H9 (cell line): ENCODE measurements at regions not wholly inside any gene's neighbourhood (a gene's known extent, or its start where the extent isn't known, plus 50 kb on each side); places are given as distances from the start of the nearest gene placed in this dataset.

Experiments
- DNase-seq: peaks from one replicate; pipeline ENCODE4 v3.0.0-alpha.2; 2017
- H2AFZ ChIP-seq: one replicate; pipeline ENCODE4 v1.6.1; 2013; ENCODE audit warnings: mild to moderate bottlenecking, low read length, control low read depth, moderate library complexity
- H2AK5ac ChIP-seq: 2 replicates; pipeline ENCODE4 v1.6.1; 2013; ENCODE audit warnings: low read length, control low read depth, mixed read lengths; ENCODE audit not compliant: insufficient read length
- H2BK120ac ChIP-seq: one replicate; pipeline ENCODE4 v1.6.1; 2013; ENCODE audit warnings: low read depth, mild to moderate bottlenecking, low read length, control low read depth, inconsistent platforms; ENCODE audit not compliant: poor library complexity, severe bottlenecking
- H2BK12ac ChIP-seq: 2 replicates; pipeline ENCODE4 v1.6.1; 2013; ENCODE audit warnings: low read length, control low read depth, mixed read lengths, low read depth; ENCODE audit not compliant: insufficient read length
- H2BK15ac ChIP-seq: 2 replicates; pipeline ENCODE4 v1.6.1; 2013; ENCODE audit warnings: low read depth, low read length, control low read depth
- H2BK20ac ChIP-seq: one replicate; pipeline ENCODE4 v1.6.1; 2013; ENCODE audit warnings: low read depth, mild to moderate bottlenecking, low read length, control low read depth, inconsistent platforms; ENCODE audit not compliant: poor library complexity, severe bottlenecking
- H2BK5ac ChIP-seq: 2 replicates; pipeline ENCODE4 v1.6.1; 2013; ENCODE audit warnings: low read length, control low read depth, mixed read lengths; ENCODE audit not compliant: insufficient read length
- H3K14ac ChIP-seq: 2 replicates; pipeline ENCODE4 v1.6.1; 2013; ENCODE audit warnings: low read length, control low read depth; ENCODE audit not compliant: insufficient read depth
- H3K18ac ChIP-seq: 2 replicates; pipeline ENCODE4 v1.6.1; 2013; ENCODE audit warnings: low read depth, mild to moderate bottlenecking, mixed read lengths, low read length, control low read depth; ENCODE audit not compliant: insufficient read length
- H3K23ac ChIP-seq: 2 replicates; pipeline ENCODE4 v1.6.1; 2013; ENCODE audit warnings: low read length, control low read depth, mixed read lengths, low read depth; ENCODE audit not compliant: insufficient read length
- H3K23me2 ChIP-seq: 2 replicates; pipeline ENCODE4 v1.6.1; 2013; ENCODE audit warnings: low read depth, mild to moderate bottlenecking, mixed read lengths, low read length, control low read depth; ENCODE audit not compliant: insufficient read length, poor library complexity, severe bottlenecking
- H3K27ac ChIP-seq: 2 replicates; pipeline ENCODE4 v1.5.1; 2013; ENCODE audit warnings: low read length, control low read depth, mixed read lengths, low read depth; ENCODE audit not compliant: insufficient read length
- H3K27me3 ChIP-seq: 2 replicates; pipeline ENCODE4 v1.6.1; 2013; ENCODE audit warnings: low read length, control low read depth, inconsistent platforms; ENCODE audit not compliant: insufficient read depth
- H3K4ac ChIP-seq: 2 replicates; pipeline ENCODE4 v1.6.1; 2013; ENCODE audit warnings: low read depth, mild to moderate bottlenecking, control low read depth, inconsistent platforms, low read length, moderate library complexity
- H3K4me1 ChIP-seq: 2 replicates; pipeline ENCODE4 v1.6.1; 2013; ENCODE audit warnings: low read length, control low read depth, inconsistent platforms; ENCODE audit not compliant: insufficient read depth
- H3K4me2 ChIP-seq: 2 replicates; pipeline ENCODE4 v1.6.1; 2013; ENCODE audit warnings: low read length, control low read depth, mixed read lengths; ENCODE audit not compliant: insufficient read length, insufficient read depth
- H3K56ac ChIP-seq: 2 replicates; pipeline ENCODE4 v1.6.1; 2013; ENCODE audit warnings: low read depth, mild to moderate bottlenecking, mixed read lengths, low read length, control low read depth; ENCODE audit not compliant: insufficient read length
- H3K79me1 ChIP-seq: 2 replicates; pipeline ENCODE4 v1.6.1; 2013; ENCODE audit warnings: low read depth, mild to moderate bottlenecking, moderate library complexity, low read length, control low read depth, inconsistent platforms; ENCODE audit not compliant: insufficient read depth, poor library complexity, severe bottlenecking
- H3K79me2 ChIP-seq: 2 replicates; pipeline ENCODE4 v1.6.1; 2013; ENCODE audit warnings: low read length, control low read depth, inconsistent platforms; ENCODE audit not compliant: insufficient read depth
- H3K9ac ChIP-seq: 2 replicates; pipeline ENCODE4 v1.6.1; 2013; ENCODE audit warnings: low read length, control low read depth, mixed read lengths; ENCODE audit not compliant: insufficient read length; ENCODE audit errors: extremely low read depth
- H3K9me3 ChIP-seq: one replicate; pipeline ENCODE4 v1.6.1; 2013; ENCODE audit warnings: low read depth, low read length, inconsistent platforms; ENCODE audit not compliant: control insufficient read depth
- H3T11ph ChIP-seq: one replicate; pipeline ENCODE4 v1.6.1; 2013; ENCODE audit warnings: mild to moderate bottlenecking, low read length, control low read depth, inconsistent platforms
- H4K20me1 ChIP-seq: one replicate; pipeline ENCODE4 v1.6.1; 2013; ENCODE audit not compliant: control insufficient read depth, insufficient read length, insufficient read depth
- H4K5ac ChIP-seq: 2 replicates; pipeline ENCODE4 v1.6.1; 2013; ENCODE audit warnings: low read depth, mild to moderate bottlenecking, mixed read lengths, low read length, control low read depth; ENCODE audit not compliant: insufficient read length
- H4K8ac ChIP-seq: replicated peaks from 2 replicates; pipeline ENCODE4 v1.6.1; 2013; ENCODE audit warnings: low read length, control low read depth, mixed read lengths, low read depth; ENCODE audit not compliant: insufficient read length
- H4K91ac ChIP-seq: 2 replicates; pipeline ENCODE4 v1.6.1; 2013; ENCODE audit warnings: low read depth, mild to moderate bottlenecking, moderate library complexity, mixed read lengths, low read length, control low read depth; ENCODE audit not compliant: insufficient read length
- H3K27ac Mint-ChIP-seq, 3 experiments: 2 replicates in 2 of 3; 3 replicates in 1 of 3; pipeline ENCODE4 v1.8.0; 2020 to 2021; ENCODE audit warnings: mixed read lengths in 3 of 3, mild to moderate bottlenecking in 1 of 3, moderate library complexity in 1 of 3
- H3K27me3 Mint-ChIP-seq: 2 replicates; pipeline ENCODE4 v1.8.0; 2021; ENCODE audit warnings: low read depth, mild to moderate bottlenecking, moderate library complexity, mixed read lengths
- H3K36me3 Mint-ChIP-seq, 3 experiments: 2 replicates in 2 of 3; 3 replicates in 1 of 3; pipeline ENCODE4 v1.8.0; 2020 to 2021; ENCODE audit warnings: low read depth in 3 of 3, mixed read lengths in 3 of 3; ENCODE audit not compliant: insufficient read depth in 1 of 3
- H3K4me1 Mint-ChIP-seq, 2 experiments: 2 replicates each; pipeline ENCODE4 v1.8.0; 2020; ENCODE audit warnings: mixed read lengths in 2 of 2
- H3K4me3 Mint-ChIP-seq, 2 experiments: 2 replicates in 1 of 2; 3 replicates in 1 of 2; pipeline ENCODE4 v1.8.0; 2020 to 2021; ENCODE audit warnings: mild to moderate bottlenecking in 2 of 2, mixed read lengths in 2 of 2, moderate library complexity in 1 of 2
- H3K9me3 Mint-ChIP-seq, 2 experiments: 2 replicates in 1 of 2; 3 replicates in 1 of 2; pipeline ENCODE4 v1.8.0; 2020; ENCODE audit warnings: mild to moderate bottlenecking in 2 of 2, mixed read lengths in 2 of 2, moderate library complexity in 1 of 2
- CTCF ChIP-seq: fragments of 200-600 bp; sonication (generic); conservative IDR thresholded peaks from 3 replicates; pipeline ENCODE4 v1.8.0; 2021; ENCODE audit warnings: antibody characterized with exemption, mild to moderate bottlenecking
- WGBS: extraction: QIAGEN DNeasy Blood & Tissue Kit; methylation state at CpG from one replicate; pipeline ENCODE4 v1.1.7; 2013; ENCODE audit warnings: missing lambda C conversion rate, low lambda C conversion rate, mixed read lengths; ENCODE audit not compliant: insufficient read length; ENCODE audit errors: extremely low coverage; 5-methylcytosine and 5-hydroxymethylcytosine counted together

- Histone ChIP-seq H3K4me1 (no peaks in the 10 kb centered on the region), H3T11ph (no peak overlapping the region), H3K14ac (no peak overlapping the region), H3K23me2 (no peaks in the 10 kb centered on the region), H4K8ac (no peak overlapping the region), H3K4me2 (no peak overlapping the region), H3K79me2 (no peaks in the 10 kb centered on the region), H3K9ac (no peak overlapping the region), H4K91ac (no peak overlapping the region), H3K23ac (no peak overlapping the region), H3K4ac (no peak overlapping the region), H3K9me3 (no peaks in the 10 kb centered on the region), H3K27me3 (no peaks in the 10 kb centered on the region), H4K20me1 (no peaks in the 10 kb centered on the region), H3K79me1 (no peaks in the 10 kb centered on the region), H2AFZ (no peak overlapping the region), H3K56ac (no peak overlapping the region), H2AK5ac (no peak overlapping the region), H2BK20ac (no peak overlapping the region), H2BK12ac (no peak overlapping the region), H4K5ac (no peak overlapping the region), H3K27ac (no peak overlapping the region), H2BK15ac (no peak overlapping the region), H2BK5ac (no peak overlapping the region), H3K18ac (no peak overlapping the region), H2BK120ac (no peak overlapping the region)
- peaks cover 1% of the 10 kb centered on the region for H3K27me3 Mint-ChIP-seq
- WGBS: no CpG with 5 or more reads among the region's 5 CpGs
- peaks cover 0 to 5% (median 0%) of the 10 kb centered on the region in 3 experiments; a peak in 3 of 7 replicates for H3K36me3 Mint-ChIP-seq
- no peak for DNase-seq
- H3K4me3 Mint-ChIP-seq: no peak overlapping the region
- no peaks in the 10 kb centered on the region; a peak in 1 of 4 replicates for H3K4me1 Mint-ChIP-seq
- TF ChIP-seq CTCF: no peak
- H3K9me3 Mint-ChIP-seq: peaks cover 8 to 12% of the 10 kb centered on the region in 2 experiments; a peak in 4 of 5 replicates
- no peak overlapping the region for H3K27ac Mint-ChIP-seq
These were observed 190.6 kb downstream of the NSG2 start for GRCh38 chr5:174236070-174236469.
